Kidney (tissue), 13 donors: ENCODE measurements at regions not wholly inside any gene's neighbourhood (a gene's known extent, or its start where the extent isn't known, plus 50 kb on each side); places are given as distances from the start of the nearest gene placed in this dataset.

Experiments used
- DNase-seq, 5 donors: peaks; one replicate each; pipeline ENCODE4 v3.0.0-alpha.2; 2013 to 2020
- FAIRE-seq: peaks from 2 replicates; lab custom pipeline; 2012; peaks lifted over from hg19 to GRCh38; lab: Jason Lieb, UNC
- H3K27ac ChIP-seq, 2 donors: one replicate each; pipeline ENCODE4 v1.7.0; 2013; ENCODE audit warnings: low read depth in 2 of 2, low read length in 2 of 2, inconsistent platforms in 1 of 2
- H3K27me3 ChIP-seq: one replicate; pipeline ENCODE4 v1.7.1; 2013; ENCODE audit warnings: low read length, inconsistent platforms; ENCODE audit not compliant: control insufficient read depth, insufficient read depth
- H3K36me3 ChIP-seq, 3 donors: one replicate each; pipeline versions ENCODE4 v1.7.0 to v1.7.1; 2013; ENCODE audit warnings: low read length in 3 of 3, control low read depth in 1 of 3, inconsistent platforms in 1 of 3; ENCODE audit not compliant: insufficient read depth in 3 of 3, control insufficient read depth in 2 of 3
- H3K4me1 ChIP-seq, 3 donors: one replicate each; pipeline versions ENCODE4 v1.7.0 to v1.7.1; 2013; ENCODE audit warnings: low read length in 3 of 3, inconsistent platforms in 1 of 3, low read depth in 1 of 3; ENCODE audit not compliant: control insufficient read depth in 2 of 3, insufficient read depth in 2 of 3
- H3K4me3 ChIP-seq, 3 donors: one replicate each; pipeline versions ENCODE4 v1.7.0 to v1.8.1; 2013; ENCODE audit warnings: low read length in 3 of 3, control low read depth in 1 of 3, inconsistent platforms in 1 of 3
- H3K9ac ChIP-seq, 3 donors: one replicate each; pipeline versions ENCODE4 v1.7.0 to v1.7.1; 2013; ENCODE audit warnings: low read length in 3 of 3, control low read depth in 1 of 3, inconsistent platforms in 1 of 3
- H3K9me3 ChIP-seq, 3 donors: one replicate each; pipeline versions ENCODE4 v1.7.0 to v1.7.1; 2013; ENCODE audit warnings: low read length in 3 of 3, control low read depth in 1 of 3, inconsistent platforms in 1 of 3; ENCODE audit not compliant: control insufficient read depth in 2 of 3, insufficient read depth in 1 of 3
- CTCF ChIP-seq: IDR thresholded peaks from 3 replicates; pipeline ENCODE4 v1.5.1; 2012; ENCODE audit warnings: mild to moderate bottlenecking, moderate library complexity, borderline replicate concordance; ENCODE audit not compliant: insufficient read depth; ENCODE audit errors: extremely low read depth
- intact Hi-C: fragments of 100-400 bp; cut with DNase I; formaldehyde crosslinking; loops from one replicate; pipeline ENCODE4 v1.11.1; 2022
- donor health status: control.
- donor health status: control.
- donor health status: control.
- donor health status: control.
- donor health status: control.
- donor health status: DM: yes; HTN: yes; CAD: no.
- donor health status: Normal renal cell carcinoma (clear cell type).

- H3K4me1 ChIP-seq = no peaks in the 10 kb centered on the region
- intact Hi-C loops = no loop called here
- no peak overlapping the region for H3K4me3 ChIP-seq
- no peak overlapping the region for H3K27ac ChIP-seq
- TF ChIP-seq CTCF = no peak
- no peak overlapping the region for H3K9ac ChIP-seq
- FAIRE-seq (no peak), DNase-seq (no peak)
- H3K36me3 ChIP-seq = no peaks in the 10 kb centered on the region
- no peaks in the 10 kb centered on the region for H3K9me3 ChIP-seq
- H3K27me3 ChIP-seq = no peaks in the 10 kb centered on the region
Observed at GRCh38 chr10:29064680-29065079, 224.2 kb upstream of the LYZL1 start.

GRCh38 chr10:29067161-29067560 lies 221.7 kb upstream of the LYZL1 start:
- H3K36me3 ChIP-seq = no peaks in the 10 kb centered on the region
- no peaks in the 10 kb centered on the region for H3K4me1 ChIP-seq
- no peak overlapping the region for H3K27ac ChIP-seq
- H3K9me3 ChIP-seq = no peaks in the 10 kb centered on the region
- H3K9ac ChIP-seq = no peak overlapping the region
- intact Hi-C loops = no loop called here
- H3K4me3 ChIP-seq = no peak overlapping the region
- FAIRE-seq (no peak), DNase-seq (no peak)
- no peaks in the 10 kb centered on the region for H3K27me3 ChIP-seq
- no peak for TF ChIP-seq CTCF

GRCh38 chr10:29067628-29068027 lies 221.2 kb upstream of the LYZL1 start:
- Histone ChIP-seq H3K4me3 (no peak overlapping the region), H3K9ac (no peak overlapping the region), H3K4me1 (no peaks in the 10 kb centered on the region), H3K27me3 (no peaks in the 10 kb centered on the region), H3K9me3 (no peaks in the 10 kb centered on the region), H3K36me3 (no peaks in the 10 kb centered on the region), H3K27ac (no peak overlapping the region)
- FAIRE-seq (no peak), DNase-seq (no peak)
- no peak for TF ChIP-seq CTCF
- intact Hi-C loops = no loop called here

GRCh38 chr10:29068302-29068701 lies 220.6 kb upstream of the LYZL1 start:
- intact Hi-C loops = no loop called here
- H3K36me3 ChIP-seq = no peaks in the 10 kb centered on the region
- H3K9ac ChIP-seq = no peak overlapping the region
- H3K4me1 ChIP-seq = no peaks in the 10 kb centered on the region
- TF ChIP-seq CTCF = no peak
- no peak for FAIRE-seq
- no peak for DNase-seq
- no peaks in the 10 kb centered on the region for H3K9me3 ChIP-seq
- H3K27ac ChIP-seq = no peak overlapping the region
- no peak overlapping the region for H3K4me3 ChIP-seq
- no peaks in the 10 kb centered on the region for H3K27me3 ChIP-seq
